ENCODE measurements at regions not wholly inside any gene's neighbourhood (a gene's known extent, or its start where the extent isn't known, plus 50 kb on each side); places are given as distances from the start of the nearest gene placed in this dataset.

- TF ChIP-seq FOSL1 (IDR thresholded peaks at IDR 0.05; ENCODE audit: low read depth): no peak
- TF ChIP-seq TCF7L2 (IDR thresholded peaks at IDR 0.05; ENCODE audit: borderline replicate concordance, extremely low read depth, insufficient read depth, insufficient read length): no peak
- TF ChIP-seq, protein P1, sequence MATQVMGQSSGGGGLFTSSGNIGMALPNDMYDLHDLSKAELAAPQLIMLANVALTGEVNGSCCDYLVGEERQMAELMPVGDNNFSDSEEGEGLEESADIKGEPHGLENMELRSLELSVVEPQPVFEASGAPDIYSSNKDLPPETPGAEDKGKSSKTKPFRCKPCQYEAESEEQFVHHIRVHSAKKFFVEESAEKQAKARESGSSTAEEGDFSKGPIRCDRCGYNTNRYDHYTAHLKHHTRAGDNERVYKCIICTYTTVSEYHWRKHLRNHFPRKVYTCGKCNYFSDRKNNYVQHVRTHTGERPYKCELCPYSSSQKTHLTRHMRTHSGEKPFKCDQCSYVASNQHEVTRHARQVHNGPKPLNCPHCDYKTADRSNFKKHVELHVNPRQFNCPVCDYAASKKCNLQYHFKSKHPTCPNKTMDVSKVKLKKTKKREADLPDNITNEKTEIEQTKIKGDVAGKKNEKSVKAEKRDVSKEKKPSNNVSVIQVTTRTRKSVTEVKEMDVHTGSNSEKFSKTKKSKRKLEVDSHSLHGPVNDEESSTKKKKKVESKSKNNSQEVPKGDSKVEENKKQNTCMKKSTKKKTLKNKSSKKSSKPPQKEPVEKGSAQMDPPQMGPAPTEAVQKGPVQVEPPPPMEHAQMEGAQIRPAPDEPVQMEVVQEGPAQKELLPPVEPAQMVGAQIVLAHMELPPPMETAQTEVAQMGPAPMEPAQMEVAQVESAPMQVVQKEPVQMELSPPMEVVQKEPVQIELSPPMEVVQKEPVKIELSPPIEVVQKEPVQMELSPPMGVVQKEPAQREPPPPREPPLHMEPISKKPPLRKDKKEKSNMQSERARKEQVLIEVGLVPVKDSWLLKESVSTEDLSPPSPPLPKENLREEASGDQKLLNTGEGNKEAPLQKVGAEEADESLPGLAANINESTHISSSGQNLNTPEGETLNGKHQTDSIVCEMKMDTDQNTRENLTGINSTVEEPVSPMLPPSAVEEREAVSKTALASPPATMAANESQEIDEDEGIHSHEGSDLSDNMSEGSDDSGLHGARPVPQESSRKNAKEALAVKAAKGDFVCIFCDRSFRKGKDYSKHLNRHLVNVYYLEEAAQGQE (IDR thresholded peaks at IDR 0.05; ENCODE audit: low read depth): no peak
- no peak for TF ChIP-seq CEBPB (IDR thresholded peaks at IDR 0.05; ENCODE audit: low read depth)
- TF ChIP-seq POLR2A (IDR thresholded peaks at IDR 0.05; ENCODE audit: borderline replicate concordance, extremely low read depth, insufficient read depth, insufficient read length): no peak
- TF ChIP-seq ZNF274 (IDR thresholded peaks at IDR 0.05; ENCODE audit: low read depth, low read length): no peak
- no peak for TF ChIP-seq CTCF (IDR thresholded peaks at IDR 0.05 in 2 of 3, conservative IDR thresholded peaks at IDR 0.05 in 1 of 3; ENCODE audit: borderline replicate concordance in 1 of 3, insufficient read depth in 1 of 3, low read depth in 2 of 3, low read length in 2 of 3)
- TF ChIP-seq SIN3A (IDR thresholded peaks at IDR 0.05; ENCODE audit: low read depth): no peak
- TF ChIP-seq ZFX (IDR thresholded peaks at IDR 0.05): no peak
- TF ChIP-seq ELF1 (IDR thresholded peaks at IDR 0.05; ENCODE audit: borderline replicate concordance, low read depth): no peak
- TF ChIP-seq ZBTB33 (IDR thresholded peaks at IDR 0.05; ENCODE audit: extremely low read depth, insufficient replicate concordance, low read length): no peak
- ChIA-PET CTCF (no interaction called here), POLR2A (no interaction called here), RAD21 (ENCODE audit: low non-redundant PET in 1 of 2, low total read pairs in 2 of 2, uncharacterized antibody in 2 of 2, unreplicated experiment in 2 of 2) (no interaction called here)
- intact Hi-C loops (cut with micrococcal nuclease): no loop called here
- DNase-seq (ENCODE audit: low read depth, low spot score) (no peak), ATAC-seq (no peak)
- Histone ChIP-seq H3K36me3 (ENCODE audit: control insufficient read depth in 1 of 2, insufficient read depth in 2 of 2, low read length in 2 of 2) (no peaks in the 10 kb centered on the region), H3K4me1 (ENCODE audit: control insufficient read depth in 1 of 2, insufficient read depth in 2 of 2, low read length in 2 of 2) (no peaks in the 10 kb centered on the region), H3K79me2 (ENCODE audit: insufficient read depth, low read length) (no peaks in the 10 kb centered on the region), H3K9me3 (ENCODE audit: control insufficient read depth in 1 of 2, insufficient read depth in 1 of 2, low read depth in 1 of 2, low read length in 2 of 2) (peaks cover 0 to 10% of the 10 kb centered on the region in 2 experiments; a peak in 2 of 4 replicates), H3K27me3 (ENCODE audit: insufficient read depth, low read length) (no peaks in the 10 kb centered on the region), H3K4me2 (ENCODE audit: low read length) (no peak overlapping the region), H4K20me1 (ENCODE audit: insufficient read depth) (no peaks in the 10 kb centered on the region), H3K9ac (ENCODE audit: low read length) (no peak overlapping the region), H3K27ac (ENCODE audit: low read depth, low read length) (no peak overlapping the region), H3K9me2 (ENCODE audit: insufficient read depth) (no peaks in the 10 kb centered on the region), H3K4me3 (replicated peaks in 1 of 2; ENCODE audit: low read depth in 1 of 2, low read length in 2 of 2) (no peak overlapping the region), H2AFZ (ENCODE audit: low read depth, low read length, poor library complexity, severe bottlenecking) (no peak overlapping the region)
- no TSS peak for BruUV-seq (replicated peaks)
These were observed 357.9 kb downstream of the IRX2 start for GRCh38 chr5:2393556-2393955.

All from HCT116 (cell line).